ACC112 (cell line): ENCODE measurements at regions not wholly inside any gene's neighbourhood (a gene's known extent, or its start where the extent isn't known, plus 50 kb on each side); places are given as distances from the start of the nearest gene placed in this dataset.

Experiments
- H2AFZ ChIP-seq: fragments of 200-600 bp; sonication (generic); one replicate; pipeline ENCODE4 v1.6.0; 2017; ENCODE audit warnings: antibody characterized with exemption, low read length; ENCODE audit not compliant: unreplicated experiment
- H3K27ac ChIP-seq: fragments of 200-600 bp; sonication (generic); 2 replicates; pipeline ENCODE4 v1.5.1; 2014; ENCODE audit warnings: low read depth, mild to moderate bottlenecking, antibody characterized with exemption, low read length, moderate library complexity
- H3K27me3 ChIP-seq: fragments of 200-600 bp; sonication (generic); 2 replicates; pipeline ENCODE4 v1.6.1; 2014; ENCODE audit warnings: mild to moderate bottlenecking, antibody characterized with exemption, low read length, moderate library complexity, mixed read lengths; ENCODE audit not compliant: insufficient read depth
- H3K36me3 ChIP-seq: fragments of 200-600 bp; sonication (generic); 2 replicates; pipeline ENCODE4 v1.6.1; 2016; ENCODE audit warnings: mild to moderate bottlenecking, antibody characterized with exemption, low read length, moderate library complexity, mixed read lengths; ENCODE audit not compliant: insufficient read depth
- H3K4me1 ChIP-seq: fragments of 200-600 bp; sonication (generic); one replicate; pipeline ENCODE4 v1.6.1; 2016; ENCODE audit warnings: low read length, mixed read lengths; ENCODE audit not compliant: insufficient read depth, unreplicated experiment, control insufficient read depth
- H3K4me3 ChIP-seq: fragments of 200-600 bp; sonication (generic); 2 replicates; pipeline ENCODE4 v1.5.1; 2014; ENCODE audit warnings: mild to moderate bottlenecking, low read depth, low read length
- H3K79me2 ChIP-seq: fragments of 200-600 bp; sonication (generic); one replicate; pipeline ENCODE4 v1.6.0; 2016; ENCODE audit warnings: low read length; ENCODE audit not compliant: control insufficient read depth, unreplicated experiment, insufficient read depth

GRCh38 chr5:58259685-58260152 lies 200.2 kb downstream of the PLK2 start:
- no peaks in the 10 kb centered on the region for H3K79me2 ChIP-seq
- peak overlapping the region; percentile 64 for H3K4me3 ChIP-seq
- peaks cover 43% of the 10 kb centered on the region for H3K4me1 ChIP-seq
- peak overlapping the region; percentile 97 for H2AFZ ChIP-seq
- no peaks in the 10 kb centered on the region for H3K27me3 ChIP-seq
- no peaks in the 10 kb centered on the region for H3K36me3 ChIP-seq
- peak overlapping the region; percentile 97 for H3K27ac ChIP-seq

GRCh38 chr5:58258984-58259684 lies 200.8 kb downstream of the PLK2 start:
- peak overlapping the region; percentile 97 for H2AFZ ChIP-seq
- peak overlapping the region; percentile 97 for H3K27ac ChIP-seq
- H3K4me1 ChIP-seq, result peaks cover 43% of the 10 kb centered on the region
- H3K27me3 ChIP-seq, result no peaks in the 10 kb centered on the region
- H3K36me3 ChIP-seq, result no peaks in the 10 kb centered on the region
- peak overlapping the region; percentile 64 for H3K4me3 ChIP-seq
- H3K79me2 ChIP-seq, result no peaks in the 10 kb centered on the region

DNA sequence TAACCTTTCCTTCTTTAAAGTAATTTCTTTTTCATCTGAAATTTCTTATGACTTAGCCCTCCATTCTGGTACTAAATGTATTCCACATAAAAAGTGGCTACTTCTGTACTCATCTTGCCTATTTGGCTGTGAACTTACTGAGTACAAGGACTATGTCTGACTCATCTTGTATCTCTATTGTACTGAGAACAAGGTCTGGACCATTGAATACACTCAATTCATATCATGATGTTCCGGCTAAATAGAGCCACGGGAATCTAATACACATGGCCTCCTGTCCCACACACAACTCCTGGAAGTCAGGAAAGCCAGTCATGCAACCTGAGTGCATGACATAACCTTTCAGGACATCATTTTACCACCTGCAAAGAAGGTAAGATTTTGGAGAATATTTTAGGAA lies 203.9 kb downstream of the PLK2 start:
- Histone ChIP-seq H3K27me3 (no peaks in the 10 kb centered on the region), H3K79me2 (no peaks in the 10 kb centered on the region), H3K4me3 (no peak overlapping the region), H2AFZ (no peak overlapping the region), H3K36me3 (no peaks in the 10 kb centered on the region), H3K27ac (no peak overlapping the region), H3K4me1 (peaks cover 29% of the 10 kb centered on the region)

DNA sequence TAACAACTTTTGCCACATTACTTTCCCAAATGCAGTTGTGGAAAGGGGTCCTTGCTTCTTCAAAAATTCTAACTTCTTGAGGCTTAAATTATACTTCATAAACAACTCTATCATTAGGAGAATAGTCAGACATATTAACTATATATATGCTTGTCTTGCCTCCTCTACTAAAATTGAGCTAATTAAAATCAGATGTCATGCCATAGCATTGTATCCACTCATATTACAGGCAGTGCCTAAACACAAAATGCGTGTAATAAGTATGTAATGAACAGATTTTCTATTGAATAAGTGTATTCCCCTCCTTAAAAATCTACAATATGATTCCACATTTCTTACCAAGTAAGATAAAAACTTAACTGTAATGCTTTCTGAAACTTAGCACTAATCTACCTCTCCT lies 204.5 kb downstream of the PLK2 start:
- no peaks in the 10 kb centered on the region for H3K79me2 ChIP-seq
- H3K4me1 ChIP-seq, result peaks cover 26% of the 10 kb centered on the region
- H3K27ac ChIP-seq, result no peak overlapping the region
- H3K27me3 ChIP-seq, result no peaks in the 10 kb centered on the region
- no peak overlapping the region for H2AFZ ChIP-seq
- no peak overlapping the region for H3K4me3 ChIP-seq
- no peaks in the 10 kb centered on the region for H3K36me3 ChIP-seq

GRCh38 chr5:58248221-58248620 lies 211.7 kb downstream of the PLK2 start:
- Histone ChIP-seq H2AFZ (no peak overlapping the region), H3K4me1 (peaks cover 14% of the 10 kb centered on the region), H3K4me3 (no peak overlapping the region), H3K27ac (no peak overlapping the region), H3K79me2 (no peaks in the 10 kb centered on the region), H3K27me3 (no peaks in the 10 kb centered on the region), H3K36me3 (no peaks in the 10 kb centered on the region)

DNA sequence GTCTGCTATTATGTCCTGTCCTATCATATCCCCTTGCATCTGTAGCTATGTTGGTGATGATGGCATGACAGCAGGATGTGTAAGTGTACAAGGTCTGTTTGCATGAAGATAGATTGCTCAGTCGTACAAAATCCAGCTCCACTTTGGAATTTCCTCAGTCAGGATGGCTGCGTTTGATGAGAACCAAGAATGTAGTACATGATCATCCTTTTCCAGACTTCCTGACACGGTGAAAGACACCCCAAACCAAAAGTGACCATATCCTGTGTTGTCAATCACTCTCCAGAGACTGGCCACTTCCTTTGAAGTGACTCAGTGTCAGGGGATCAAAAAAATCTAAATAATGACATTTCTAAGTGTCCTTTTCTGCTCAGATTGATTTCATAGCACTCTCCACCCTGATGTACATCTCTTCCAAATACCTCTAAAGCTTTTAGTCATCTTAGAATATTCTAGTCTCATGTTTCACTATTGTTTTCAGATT lies 213.4 kb downstream of the PLK2 start:
- Histone ChIP-seq H3K79me2 (no peaks in the 10 kb centered on the region), H3K27ac (no peak overlapping the region), H2AFZ (peak overlapping the region; percentile 77), H3K4me1 (peaks cover 18% of the 10 kb centered on the region), H3K27me3 (no peaks in the 10 kb centered on the region), H3K36me3 (no peaks in the 10 kb centered on the region), H3K4me3 (no peak overlapping the region)

DNA sequence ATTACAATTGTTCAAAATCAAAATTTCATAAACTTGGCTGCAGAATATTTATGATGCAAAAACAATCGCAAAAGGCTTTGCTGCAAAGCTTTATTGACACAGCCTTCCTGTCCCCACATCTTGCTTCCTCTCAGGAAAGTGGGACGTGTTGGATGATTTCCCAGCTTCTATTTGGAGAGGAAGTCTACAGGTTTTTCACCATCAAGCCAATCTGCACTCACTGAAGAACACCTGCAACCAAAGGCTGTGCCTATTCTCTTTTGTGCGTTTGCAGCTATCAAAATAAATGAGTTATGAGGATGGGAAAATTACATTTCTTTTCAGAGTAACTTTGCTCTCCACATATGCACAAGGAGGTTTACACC lies 214.4 kb downstream of the PLK2 start:
- Histone ChIP-seq H3K4me1 (peaks cover 27% of the 10 kb centered on the region), H3K27me3 (no peaks in the 10 kb centered on the region), H3K27ac (no peak overlapping the region), H2AFZ (no peak overlapping the region), H3K36me3 (no peaks in the 10 kb centered on the region), H3K79me2 (no peaks in the 10 kb centered on the region), H3K4me3 (no peak overlapping the region)

GRCh38 chr5:58244819-58245475 lies 214.9 kb downstream of the PLK2 start:
- Histone ChIP-seq H2AFZ (no peak overlapping the region), H3K27ac (no peak overlapping the region), H3K27me3 (no peaks in the 10 kb centered on the region), H3K79me2 (no peaks in the 10 kb centered on the region), H3K36me3 (no peaks in the 10 kb centered on the region), H3K4me3 (no peak overlapping the region), H3K4me1 (peaks cover 32% of the 10 kb centered on the region)

DNA sequence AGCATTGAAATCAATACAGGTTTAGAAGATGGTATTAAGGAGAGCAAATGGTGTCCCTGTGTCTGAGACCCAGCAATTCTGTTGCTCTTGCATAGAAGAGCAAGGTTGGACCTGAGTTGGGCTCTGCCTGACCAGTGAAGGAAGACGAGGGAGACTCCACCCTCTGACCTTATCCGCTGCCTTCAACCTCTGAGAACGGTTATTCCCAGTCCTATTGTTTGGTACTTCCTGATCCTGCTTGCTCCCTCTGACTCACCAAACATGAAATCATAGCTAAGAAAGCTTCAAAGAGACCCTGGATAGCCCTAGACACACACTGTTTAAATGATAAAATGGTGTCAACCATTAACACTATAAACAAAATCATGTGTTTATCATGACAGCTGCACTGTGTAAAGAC lies 218.5 kb downstream of the PLK2 start:
- peak overlapping the region; percentile 42; the same call in 1 of the 2 replicates for H3K4me3 ChIP-seq
- H2AFZ ChIP-seq, result peak overlapping the region; percentile 67
- H3K36me3 ChIP-seq, result no peaks in the 10 kb centered on the region
- H3K4me1 ChIP-seq, result peaks cover 29% of the 10 kb centered on the region
- peak overlapping the region; percentile 9; the same call in 1 of the 2 replicates for H3K27ac ChIP-seq
- no peaks in the 10 kb centered on the region for H3K79me2 ChIP-seq
- no peaks in the 10 kb centered on the region for H3K27me3 ChIP-seq

- Histone ChIP-seq H3K4me1 (peaks cover 25% of the 10 kb centered on the region), H3K27me3 (no peaks in the 10 kb centered on the region), H3K27ac (peak overlapping the region; percentile 76), H2AFZ (peak overlapping the region; percentile 15), H3K4me3 (peak overlapping the region; percentile 22; the same call in 1 of the 2 replicates), H3K36me3 (no peaks in the 10 kb centered on the region), H3K79me2 (no peaks in the 10 kb centered on the region)
Measured at GRCh38 chr5:58240322-58240721, 219.6 kb downstream of the PLK2 start.

DNA sequence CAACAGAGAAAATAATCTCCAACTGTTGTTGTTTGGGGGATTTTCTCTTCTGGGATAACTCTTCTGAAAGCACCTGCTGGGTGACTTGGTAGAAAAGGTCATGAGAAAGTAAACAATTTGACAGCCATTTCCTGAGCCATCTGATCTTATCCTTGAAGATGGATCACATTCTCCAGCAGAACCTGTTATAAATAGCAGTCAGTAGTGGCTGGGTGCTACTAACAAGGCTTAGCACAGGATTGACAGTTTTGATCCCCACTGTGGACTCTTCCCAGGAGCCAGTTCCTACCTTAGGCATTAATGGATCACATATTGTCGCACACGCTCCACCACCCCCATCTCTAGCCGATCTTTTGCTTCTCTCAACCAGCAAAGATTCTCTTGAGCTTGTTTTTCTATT lies 220.2 kb downstream of the PLK2 start:
- Histone ChIP-seq H3K36me3 (no peaks in the 10 kb centered on the region), H3K79me2 (no peaks in the 10 kb centered on the region), H3K4me3 (no peak overlapping the region), H2AFZ (no peak overlapping the region), H3K27ac (peak overlapping the region; percentile 76; the same call in 1 of the 2 replicates), H3K4me1 (peaks cover 29% of the 10 kb centered on the region), H3K27me3 (no peaks in the 10 kb centered on the region)
